ENCODE measurements at regions not wholly inside any gene's neighbourhood (a gene's known extent, or its start where the extent isn't known, plus 50 kb on each side); places are given as distances from the start of the nearest gene placed in this dataset.

DNA sequence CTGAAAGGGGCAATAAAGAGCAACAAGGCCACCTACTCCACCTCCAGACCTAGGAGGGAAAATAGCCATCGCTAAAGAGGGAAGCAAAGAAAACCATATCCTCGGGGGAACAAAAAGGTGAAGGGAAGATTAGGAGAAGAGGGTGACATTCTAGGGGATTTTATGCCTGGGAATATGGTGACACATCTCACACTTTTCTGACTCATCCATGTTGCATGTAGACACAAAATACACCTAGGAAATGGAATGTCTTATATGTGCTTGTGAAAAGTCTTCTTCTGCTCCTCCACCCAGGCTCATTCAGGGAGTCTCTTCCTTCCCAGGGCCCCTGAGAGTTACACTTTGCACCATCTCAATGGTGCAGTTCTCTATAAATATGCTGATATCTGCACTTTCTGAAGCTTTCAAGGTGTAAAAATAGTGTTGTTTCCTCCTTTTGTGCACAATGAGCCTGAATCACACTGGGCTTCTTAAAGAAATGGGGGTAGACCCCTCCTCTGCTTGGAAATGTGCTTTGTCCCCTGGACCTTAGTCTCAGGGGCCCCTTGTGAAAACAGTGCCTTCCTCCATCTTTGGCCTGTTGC is 195.9 kb downstream of the CYYR1 start:
- H3K4me3 Mint-ChIP-seq, result no peak overlapping the region
- no peaks in the 10 kb centered on the region for H3K36me3 Mint-ChIP-seq (ENCODE audit: low read depth)
- H3K27me3 Mint-ChIP-seq, result peaks cover 5% of the 10 kb centered on the region
- H3K27ac Mint-ChIP-seq, result no peak overlapping the region
- no peak for DNase-seq
- no peaks in the 10 kb centered on the region for H3K4me1 Mint-ChIP-seq
- H3K9me3 Mint-ChIP-seq, result no peaks in the 10 kb centered on the region
- no peak for ATAC-seq

DNA sequence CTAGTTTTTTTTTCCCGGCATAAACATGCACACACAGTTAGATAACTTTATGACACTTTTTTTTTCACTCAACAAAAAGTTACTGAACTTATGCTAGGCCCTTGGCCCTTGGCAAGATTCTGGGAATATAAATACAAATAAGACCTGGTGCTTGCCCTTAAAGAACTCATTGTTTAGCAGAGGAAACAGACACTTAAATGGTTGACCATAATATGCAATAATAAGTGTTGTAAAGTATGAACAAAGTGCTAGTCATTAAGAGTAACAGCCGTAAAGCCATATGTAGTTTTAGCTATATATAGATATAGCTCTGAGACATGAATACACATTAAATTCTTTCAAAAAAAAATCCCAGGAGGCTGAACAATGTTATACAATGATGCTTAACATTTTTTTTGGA is 198.3 kb downstream of the CYYR1 start:
- H3K4me3 Mint-ChIP-seq, result no peak overlapping the region
- H3K9me3 Mint-ChIP-seq, result no peaks in the 10 kb centered on the region
- H3K27ac Mint-ChIP-seq, result no peak overlapping the region
- DNase-seq, result no peak
- no peak for ATAC-seq
- peaks cover 5% of the 10 kb centered on the region for H3K27me3 Mint-ChIP-seq
- no peaks in the 10 kb centered on the region for H3K36me3 Mint-ChIP-seq (ENCODE audit: low read depth)
- no peaks in the 10 kb centered on the region for H3K4me1 Mint-ChIP-seq

DNA sequence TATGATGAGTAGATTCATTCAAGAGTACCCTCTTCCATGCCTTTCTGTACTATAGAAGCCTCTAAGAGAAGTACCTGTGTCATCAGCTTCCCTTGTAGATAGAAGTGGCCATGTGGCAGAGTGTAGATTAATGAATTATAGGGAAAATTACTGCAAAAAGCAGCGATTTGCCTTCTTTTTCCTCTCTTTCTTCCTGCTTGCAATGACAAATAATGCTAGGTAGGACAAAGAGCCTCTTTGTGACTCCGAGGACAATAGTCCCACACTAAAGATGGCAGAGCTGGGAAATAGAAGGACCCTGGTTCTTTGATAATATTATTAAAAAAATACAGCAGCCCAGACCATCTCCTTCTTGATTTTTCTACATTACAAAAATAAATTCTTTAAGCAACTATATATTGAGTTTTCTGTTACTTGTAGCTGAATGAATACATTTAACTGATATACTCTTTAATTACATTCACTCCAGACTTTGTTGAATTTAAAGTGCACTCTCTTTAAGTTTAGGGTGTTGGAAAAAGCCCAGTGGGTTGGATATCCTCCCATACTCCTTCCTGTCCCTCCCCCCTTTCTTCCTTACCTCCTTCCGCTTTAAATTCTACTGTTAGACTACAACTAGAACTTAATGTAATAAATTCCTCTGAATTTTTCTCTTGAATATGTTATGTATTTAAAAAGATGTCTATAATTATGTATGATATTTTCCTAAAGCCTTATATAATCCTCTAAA is 198.2 kb upstream of the APP start:
- ATAC-seq (no peak), DNase-seq (no peak)
- H3K9me3 Mint-ChIP-seq, result no peaks in the 10 kb centered on the region
- H3K27me3 Mint-ChIP-seq, result no peaks in the 10 kb centered on the region
- H3K36me3 Mint-ChIP-seq (ENCODE audit: low read depth), result no peaks in the 10 kb centered on the region
- no peaks in the 10 kb centered on the region for H3K4me1 Mint-ChIP-seq
- H3K27ac Mint-ChIP-seq, result no peak overlapping the region
- H3K4me3 Mint-ChIP-seq, result no peak overlapping the region

DNA sequence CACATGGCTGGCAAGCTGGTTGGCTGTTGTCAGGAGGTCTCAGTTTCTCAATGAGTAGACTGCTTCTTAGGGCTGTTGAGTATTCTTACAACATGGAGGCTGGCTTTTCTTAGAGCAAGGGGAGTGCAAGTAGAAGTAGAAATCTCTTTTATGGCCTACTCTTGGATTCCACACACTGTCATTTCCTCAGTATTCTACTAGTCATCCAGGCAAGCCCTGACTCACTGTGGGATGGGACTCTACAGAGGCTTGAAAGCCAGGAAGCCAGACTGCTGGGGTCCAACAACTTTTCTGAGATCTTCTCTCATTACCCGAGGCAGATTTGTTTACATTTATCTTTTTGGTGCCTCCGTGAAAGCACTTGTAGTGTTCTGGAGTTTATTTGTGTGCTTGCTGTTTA is 196.2 kb upstream of the APP start:
- no peaks in the 10 kb centered on the region for H3K4me1 Mint-ChIP-seq
- H3K4me3 Mint-ChIP-seq, result no peak overlapping the region
- ATAC-seq (no peak), DNase-seq (no peak)
- no peaks in the 10 kb centered on the region for H3K27me3 Mint-ChIP-seq
- no peak overlapping the region for H3K27ac Mint-ChIP-seq
- no peaks in the 10 kb centered on the region for H3K36me3 Mint-ChIP-seq (ENCODE audit: low read depth)
- no peaks in the 10 kb centered on the region for H3K9me3 Mint-ChIP-seq

DNA sequence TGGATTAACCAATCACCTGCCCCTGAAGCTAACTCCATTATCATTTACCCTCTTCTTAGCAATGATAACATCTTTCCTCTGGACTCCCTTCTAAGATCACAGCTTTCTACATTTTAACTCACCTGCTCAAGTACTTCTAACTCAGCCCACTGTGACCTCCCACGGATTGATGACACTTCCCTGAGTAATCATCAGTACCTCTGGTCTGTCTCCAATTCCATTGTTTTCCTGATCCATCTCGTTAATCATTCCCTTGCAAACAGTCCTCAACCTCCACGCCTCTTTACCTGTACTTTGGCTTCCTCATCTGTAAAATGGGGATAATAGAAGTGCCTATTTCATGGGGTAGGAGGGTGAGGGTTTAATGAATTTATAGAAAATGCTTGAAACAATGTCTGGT is 195.3 kb upstream of the APP start:
- DNase-seq, result no peak
- H3K4me1 Mint-ChIP-seq, result no peaks in the 10 kb centered on the region
- H3K36me3 Mint-ChIP-seq (ENCODE audit: low read depth), result no peaks in the 10 kb centered on the region
- H3K9me3 Mint-ChIP-seq, result no peaks in the 10 kb centered on the region
- no peak for ATAC-seq
- no peak overlapping the region for H3K27ac Mint-ChIP-seq
- H3K4me3 Mint-ChIP-seq, result no peak overlapping the region
- H3K27me3 Mint-ChIP-seq, result no peaks in the 10 kb centered on the region

DNA sequence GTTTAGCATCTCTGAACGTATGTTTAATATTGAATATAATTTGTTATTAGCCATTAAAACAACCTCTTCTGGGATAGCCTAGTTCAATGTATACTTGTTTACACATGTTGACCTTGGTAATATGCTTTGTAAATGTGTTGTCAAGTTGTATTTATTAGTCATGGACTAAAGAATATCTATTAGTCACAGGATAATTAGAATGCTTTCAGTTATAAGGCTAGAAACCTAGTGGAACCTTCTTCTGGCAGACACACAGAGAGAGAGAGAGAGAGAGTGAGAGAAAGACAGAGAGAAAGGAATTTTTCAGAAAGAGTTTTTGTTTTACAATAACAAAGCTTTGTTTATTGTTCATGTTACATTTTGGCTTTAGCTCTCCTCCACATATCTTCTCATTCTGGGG is 181.1 kb upstream of the APP start:
- Mint-ChIP-seq H3K9me3 (peaks cover 8% of the 10 kb centered on the region), H3K4me3 (no peak overlapping the region), H3K27me3 (no peaks in the 10 kb centered on the region), H3K4me1 (no peaks in the 10 kb centered on the region), H3K27ac (no peak overlapping the region), H3K36me3 (ENCODE audit: low read depth) (no peaks in the 10 kb centered on the region)
- DNase-seq (no peak), ATAC-seq (no peak)

DNA sequence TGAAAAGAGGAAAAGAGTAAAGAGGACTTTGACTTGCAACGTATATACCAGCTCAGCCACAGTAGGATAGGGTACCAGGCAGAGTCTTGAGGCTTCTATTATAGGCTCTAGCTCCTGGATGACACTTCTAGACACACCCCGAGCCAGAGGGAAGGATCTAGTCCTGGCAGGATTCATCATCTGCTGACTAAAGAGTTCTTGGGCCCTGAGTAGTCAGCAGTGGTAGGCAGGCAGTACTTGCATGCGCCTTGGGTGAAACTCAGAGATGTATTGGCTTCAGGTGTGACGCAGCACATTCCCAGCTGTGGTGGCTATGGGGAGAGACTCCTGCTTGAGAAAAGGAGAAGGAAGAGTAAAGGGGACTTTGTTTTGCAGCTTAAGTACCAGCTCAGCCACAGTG is 162.3 kb upstream of the APP start:
- peaks cover 2% of the 10 kb centered on the region for H3K27me3 Mint-ChIP-seq
- H3K27ac Mint-ChIP-seq, result no peak overlapping the region
- DNase-seq (no peak), ATAC-seq (no peak)
- H3K9me3 Mint-ChIP-seq, result peaks cover 2% of the 10 kb centered on the region
- H3K4me1 Mint-ChIP-seq, result no peaks in the 10 kb centered on the region
- H3K36me3 Mint-ChIP-seq (ENCODE audit: low read depth), result no peaks in the 10 kb centered on the region
- no peak overlapping the region for H3K4me3 Mint-ChIP-seq

DNA sequence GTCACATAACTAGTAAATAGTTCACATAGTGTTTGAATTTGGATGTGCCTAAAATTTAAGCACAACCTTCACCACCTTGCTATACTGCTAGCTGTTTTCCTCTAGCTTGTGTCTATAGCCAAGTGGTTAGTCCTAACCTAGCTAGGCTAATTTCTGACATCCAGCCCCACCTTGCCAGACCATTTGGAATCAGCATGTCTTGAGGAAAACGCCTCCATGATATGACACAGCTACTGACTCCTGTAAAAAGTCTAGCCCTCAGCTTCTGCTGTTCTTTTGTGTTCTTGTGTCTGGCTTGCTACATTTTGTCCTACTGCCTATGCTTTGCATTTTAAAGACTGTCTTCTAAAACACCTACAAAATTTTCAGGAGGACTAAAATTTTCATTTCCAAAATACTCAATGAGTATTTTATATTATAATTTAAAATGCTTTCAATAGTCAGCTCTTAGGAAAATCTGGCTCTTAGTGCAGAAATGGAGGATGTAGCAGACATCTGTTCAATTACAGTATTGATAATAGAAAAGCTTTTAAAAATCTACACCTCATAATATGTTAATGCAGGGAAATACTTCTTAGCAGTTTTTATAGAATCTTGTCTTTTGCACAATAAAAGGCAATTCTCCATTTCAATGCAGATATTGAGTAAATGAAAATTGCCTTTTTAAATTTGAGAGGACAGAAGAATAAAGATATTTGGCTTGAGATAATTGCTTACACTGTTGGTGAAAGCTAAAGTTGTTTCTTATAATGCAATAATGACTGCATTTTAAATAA is 160.8 kb upstream of the APP start:
- Mint-ChIP-seq H3K36me3 (ENCODE audit: low read depth) (no peaks in the 10 kb centered on the region), H3K9me3 (no peaks in the 10 kb centered on the region), H3K27me3 (peaks cover 2% of the 10 kb centered on the region), H3K27ac (no peak overlapping the region), H3K4me1 (no peaks in the 10 kb centered on the region), H3K4me3 (no peak overlapping the region)
- DNase-seq, result no peak
- ATAC-seq, result no peak

DNA sequence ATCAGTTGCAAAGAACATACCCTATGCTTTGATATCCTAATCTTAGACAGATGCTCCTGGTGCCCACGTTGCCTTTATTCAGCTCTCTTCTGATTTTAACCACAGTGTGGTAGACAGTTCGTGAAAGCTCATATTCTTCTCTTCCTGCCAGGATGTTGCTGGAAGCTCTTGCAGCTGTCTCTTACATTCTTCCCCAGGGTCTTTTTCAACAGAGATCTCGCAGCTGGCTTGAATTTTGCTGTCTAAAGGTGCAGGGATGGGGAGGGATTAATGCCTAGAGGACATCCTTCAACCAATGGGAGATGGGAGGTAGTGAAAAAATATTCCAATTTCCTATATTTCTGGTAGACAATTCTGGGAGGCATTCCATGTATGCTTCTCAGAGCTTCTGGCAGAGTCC is 150.0 kb upstream of the APP start:
- Mint-ChIP-seq H3K4me1 (no peaks in the 10 kb centered on the region), H3K4me3 (no peak overlapping the region), H3K9me3 (peaks cover 4% of the 10 kb centered on the region), H3K27ac (no peak overlapping the region), H3K36me3 (ENCODE audit: low read depth) (no peaks in the 10 kb centered on the region), H3K27me3 (peaks cover 1% of the 10 kb centered on the region)
- DNase-seq, result no peak
- ATAC-seq, result no peak

DNA sequence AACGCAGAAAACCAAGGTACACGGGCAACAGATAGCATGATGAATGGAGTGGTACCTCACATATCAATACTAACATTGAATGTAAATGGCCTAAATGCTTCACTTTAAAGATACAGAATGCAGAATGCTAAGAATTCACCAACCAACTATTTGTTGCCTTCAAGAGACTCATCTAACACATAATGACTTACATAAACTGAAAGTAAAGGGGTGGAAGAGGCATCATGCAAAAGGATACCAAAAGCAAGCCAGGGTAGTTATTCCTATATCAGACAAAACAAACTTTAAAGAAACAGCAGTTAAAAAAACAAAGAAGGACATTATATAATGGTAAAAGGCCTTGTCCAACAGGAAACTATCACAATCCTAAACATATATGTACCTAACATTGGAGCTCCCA is 137.1 kb upstream of the APP start:
- H3K27me3 Mint-ChIP-seq, result no peaks in the 10 kb centered on the region
- no peak for DNase-seq
- no peak overlapping the region for H3K27ac Mint-ChIP-seq
- H3K9me3 Mint-ChIP-seq, result peaks cover 13% of the 10 kb centered on the region
- no peak overlapping the region for H3K4me3 Mint-ChIP-seq
- no peak for ATAC-seq
- H3K36me3 Mint-ChIP-seq (ENCODE audit: low read depth), result no peaks in the 10 kb centered on the region
- H3K4me1 Mint-ChIP-seq, result no peaks in the 10 kb centered on the region

DNA sequence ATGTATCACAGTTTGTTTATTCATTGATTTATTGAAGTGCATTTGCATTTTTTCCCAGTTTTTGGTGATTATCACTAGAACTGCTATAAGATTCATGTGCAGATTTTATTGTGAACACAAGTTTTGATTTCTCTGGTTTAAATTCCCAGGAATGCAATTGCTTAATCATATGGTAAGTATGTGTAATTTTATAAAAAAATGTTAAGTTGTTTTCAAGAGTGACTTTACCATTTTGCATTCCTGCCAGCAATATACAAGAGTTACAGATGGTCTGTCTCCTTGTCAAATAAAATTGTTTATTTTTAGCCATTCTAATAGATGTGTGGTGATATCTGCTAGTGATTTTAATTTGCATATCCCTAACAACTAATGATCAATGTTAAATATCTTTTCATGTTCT is 127.3 kb upstream of the APP start:
- H3K4me1 Mint-ChIP-seq, result no peaks in the 10 kb centered on the region
- DNase-seq (no peak), ATAC-seq (no peak)
- no peaks in the 10 kb centered on the region for H3K36me3 Mint-ChIP-seq (ENCODE audit: low read depth)
- peaks cover 24% of the 10 kb centered on the region for H3K9me3 Mint-ChIP-seq
- H3K27me3 Mint-ChIP-seq, result peaks cover 2% of the 10 kb centered on the region
- no peak overlapping the region for H3K27ac Mint-ChIP-seq
- no peak overlapping the region for H3K4me3 Mint-ChIP-seq

DNA sequence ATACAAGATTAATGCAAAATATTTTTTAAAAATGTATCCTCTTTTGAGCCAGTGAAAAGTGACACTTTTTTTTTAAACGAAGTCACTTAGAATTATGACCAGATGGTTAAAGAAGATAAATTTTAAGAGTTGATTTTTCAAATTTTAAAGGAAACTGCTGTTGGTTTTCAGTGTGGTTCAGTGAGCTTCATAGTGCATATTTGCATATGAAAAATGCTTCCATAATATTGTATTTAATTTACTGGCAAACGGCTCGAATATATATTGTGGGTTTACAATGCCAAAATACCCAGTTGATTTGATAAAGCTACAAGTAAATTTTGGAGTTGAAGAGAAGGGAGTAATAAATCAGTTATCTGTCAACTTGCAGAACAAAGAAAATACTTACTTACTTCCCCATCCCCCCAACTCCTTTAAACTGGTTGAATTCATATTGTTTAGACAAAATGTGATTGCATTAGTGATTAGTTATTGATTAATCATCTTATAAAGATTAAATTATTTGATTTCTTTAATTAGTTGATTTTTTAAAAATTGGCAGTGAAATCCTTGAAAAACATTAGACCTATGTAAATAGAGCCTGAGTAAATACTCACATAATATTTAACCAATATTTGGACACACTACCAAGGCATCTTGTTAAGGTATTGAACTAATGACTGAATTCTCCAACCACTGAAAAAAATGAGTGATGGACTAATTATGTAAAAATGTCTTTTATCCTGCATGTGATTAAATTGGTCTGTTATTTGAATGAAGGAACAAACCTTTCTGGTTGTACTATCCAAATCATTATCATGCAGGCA is 122.8 kb upstream of the APP start:
- DNase-seq, result no peak
- H3K27ac Mint-ChIP-seq, result no peak overlapping the region

DNA sequence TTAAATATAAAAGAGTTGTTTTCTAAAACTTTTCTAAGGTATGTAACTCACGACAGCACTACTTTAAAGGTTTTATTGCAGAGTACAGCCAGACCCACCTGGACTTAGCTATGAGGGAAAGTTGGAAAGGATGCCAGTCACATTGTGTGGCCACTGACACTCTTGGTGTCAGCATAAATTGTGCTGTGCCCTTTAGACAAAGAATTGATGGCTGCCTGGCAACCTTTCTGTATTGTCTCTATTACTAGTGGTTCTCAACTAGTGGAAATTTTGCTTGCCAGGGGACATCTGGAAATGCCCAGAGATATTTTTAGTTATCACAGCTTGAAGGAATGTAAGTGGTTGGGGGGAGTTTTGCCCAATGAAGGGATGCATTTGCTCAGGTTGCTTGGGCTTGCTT is 117.5 kb upstream of the APP start:
- H3K27ac Mint-ChIP-seq, result no peak overlapping the region
- no peaks in the 10 kb centered on the region for H3K27me3 Mint-ChIP-seq
- no peaks in the 10 kb centered on the region for H3K36me3 Mint-ChIP-seq (ENCODE audit: low read depth)
- H3K9me3 Mint-ChIP-seq, result no peaks in the 10 kb centered on the region
- DNase-seq (no peak), ATAC-seq (no peak)
- H3K4me3 Mint-ChIP-seq, result no peak overlapping the region
- no peaks in the 10 kb centered on the region for H3K4me1 Mint-ChIP-seq

More for the DNA sequence above, 122.8 kb upstream of the APP start:
- Mint-ChIP-seq H3K4me3 (no peak overlapping the region), H3K9me3 (peaks cover 11% of the 10 kb centered on the region), H3K4me1 (no peaks in the 10 kb centered on the region), H3K27me3 (no peaks in the 10 kb centered on the region), H3K36me3 (ENCODE audit: low read depth) (no peaks in the 10 kb centered on the region)
- ATAC-seq, result no peak

DNA sequence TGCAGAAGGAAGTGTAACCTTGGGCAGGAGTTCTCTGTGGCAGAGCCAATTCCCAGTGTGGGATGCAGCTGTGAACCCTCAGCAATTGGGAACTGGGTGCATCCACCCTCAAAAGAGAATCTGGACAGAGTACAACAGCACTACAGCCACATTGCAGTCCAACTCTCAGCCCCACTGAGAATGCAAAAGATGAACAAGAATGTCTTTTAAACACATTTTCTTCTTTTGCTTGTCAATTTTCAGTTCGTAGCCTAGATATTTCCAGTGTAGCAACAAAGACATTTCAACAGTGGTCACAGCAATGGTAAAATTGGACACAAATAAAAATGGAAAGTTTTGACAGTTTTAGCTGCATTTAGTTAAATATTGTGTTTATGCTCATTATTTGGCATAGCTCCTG is 114.0 kb upstream of the APP start:
- H3K36me3 Mint-ChIP-seq (ENCODE audit: low read depth), result no peaks in the 10 kb centered on the region
- H3K27me3 Mint-ChIP-seq, result no peaks in the 10 kb centered on the region
- no peak overlapping the region for H3K27ac Mint-ChIP-seq
- DNase-seq (no peak), ATAC-seq (no peak)
- H3K4me3 Mint-ChIP-seq, result no peak overlapping the region
- H3K9me3 Mint-ChIP-seq, result no peaks in the 10 kb centered on the region
- no peaks in the 10 kb centered on the region for H3K4me1 Mint-ChIP-seq

DNA sequence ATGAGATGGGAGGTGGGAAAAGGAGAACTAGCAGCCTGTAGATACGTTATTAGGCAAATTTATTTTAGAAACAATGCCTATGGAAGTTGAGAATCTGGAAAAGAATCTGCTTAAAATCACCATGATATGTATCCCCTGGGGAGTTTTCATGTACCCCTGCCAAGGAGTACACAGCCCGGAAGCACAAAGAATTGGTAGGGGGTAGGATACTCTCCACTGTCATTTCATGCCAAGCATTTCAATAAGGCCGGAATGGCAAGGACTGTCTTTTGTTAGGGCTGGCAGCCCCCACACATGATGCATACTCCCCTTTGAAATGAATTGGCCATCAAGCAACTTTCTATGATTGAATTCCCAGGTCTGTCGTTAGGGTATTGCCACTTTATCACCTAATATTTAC is 111.5 kb upstream of the APP start:
- H3K4me1 Mint-ChIP-seq, result no peaks in the 10 kb centered on the region
- ATAC-seq (no peak), DNase-seq (no peak)
- H3K4me3 Mint-ChIP-seq, result no peak overlapping the region
- H3K27me3 Mint-ChIP-seq, result no peaks in the 10 kb centered on the region
- H3K27ac Mint-ChIP-seq, result no peak overlapping the region
- H3K9me3 Mint-ChIP-seq, result peaks cover 4% of the 10 kb centered on the region
- no peaks in the 10 kb centered on the region for H3K36me3 Mint-ChIP-seq (ENCODE audit: low read depth)
